Spleen (tissue), 11 donors: ENCODE measurements at regions not wholly inside any gene's neighbourhood (a gene's known extent, or its start where the extent isn't known, plus 50 kb on each side); places are given as distances from the start of the nearest gene placed in this dataset.

Source experiments
- DNase-seq: peaks from one replicate; pipeline ENCODE4 v3.0.0-alpha.2; 2020
- H3K27ac ChIP-seq, 8 donors: fragments of 200-600 bp; sonication (generic) in 7 of 8; 1 replicate in 4 of 8; 2 replicates in 4 of 8; pipeline versions ENCODE4 v1.5.0 to v1.8.0; 2016 to 2021; ENCODE audit warnings: inconsistent platforms in 4 of 8, mild to moderate bottlenecking in 4 of 8, moderate library complexity in 1 of 8
- H3K27me3 ChIP-seq, 7 donors: fragments of 200-600 bp; sonication (generic) in 6 of 7; replicated peaks in 1 of 7; 1 replicate in 4 of 7; 2 replicates in 3 of 7; pipeline versions ENCODE4 v1.5.0 to v1.8.0; 2016 to 2021; ENCODE audit warnings: inconsistent platforms in 3 of 7, mild to moderate bottlenecking in 1 of 7
- H3K36me3 ChIP-seq, 6 donors: fragments of 200-600 bp; sonication (generic) in 5 of 6; 1 replicate in 4 of 6; 2 replicates in 2 of 6; pipeline versions ENCODE4 v1.5.0 to v1.8.0; 2016 to 2021; ENCODE audit warnings: inconsistent platforms in 2 of 6
- H3K4me1 ChIP-seq, 6 donors: fragments of 200-600 bp; sonication (generic) in 5 of 6; 1 replicate in 3 of 6; 2 replicates in 3 of 6; pipeline versions ENCODE4 v1.5.0 to v1.8.0; 2016 to 2021; ENCODE audit warnings: inconsistent platforms in 3 of 6
- H3K4me3 ChIP-seq, 8 donors: fragments of 200-600 bp; sonication (generic) in 7 of 8; 1 replicate in 4 of 8; 2 replicates in 4 of 8; pipeline versions ENCODE4 v1.5.0 to v1.8.0; 2016 to 2021; ENCODE audit warnings: inconsistent platforms in 4 of 8, mild to moderate bottlenecking in 4 of 8, moderate library complexity in 2 of 8
- H3K9me3 ChIP-seq, 8 donors: fragments of 200-600 bp; sonication (generic) in 7 of 8; 1 replicate in 4 of 8; 2 replicates in 4 of 8; pipeline versions ENCODE4 v1.5.0 to v1.8.0; 2016 to 2021; ENCODE audit warnings: inconsistent platforms in 4 of 8
- CTCF ChIP-seq, 11 experiments: fragments of 200-600 bp in 7 of 11; fragments of 450-650 bp in 4 of 11; sonication (generic) in 4 of 11; IDR thresholded peaks in 8 of 11; conservative IDR thresholded peaks in 3 of 11; 1 replicate in 7 of 11; 2 replicates in 4 of 11; pipeline versions ENCODE4 v1.4.0 to v1.8.0; 2016 to 2021; ENCODE audit warnings: antibody characterized with exemption in 11 of 11, inconsistent platforms in 4 of 11, mild to moderate bottlenecking in 1 of 11
- POLR2A ChIP-seq, 3 donors: fragments of 450-650 bp; IDR thresholded peaks; one replicate each; pipeline ENCODE4 v1.5.1; 2017; ENCODE audit warnings: antibody characterized with exemption in 3 of 3, mild to moderate bottlenecking in 1 of 3
- POLR2AphosphoS5 ChIP-seq, 3 donors: sonication (generic); formaldehyde crosslinking; IDR thresholded peaks; one replicate each; pipeline ENCODE4 v1.5.1; 2017; ENCODE audit warnings: antibody characterized with exemption in 3 of 3
- WGBS, 5 donors: extraction: QIAGEN DNeasy Blood & Tissue Kit in 3 of 5; methylation state at CpG; one replicate each; pipeline versions ENCODE4 v1.1.5 to v1.1.7; 2013 to 2018; 5-methylcytosine and 5-hydroxymethylcytosine counted together
- intact Hi-C: fragments of 100-400 bp; cut with DNase I; formaldehyde crosslinking; loops from one replicate; pipeline ENCODE4 v1.15.0; 2023; ENCODE audit warnings: low total_unique reads
- donor health status: healthy with polysubstance abuse.
- donor health status: DM: no; HTN: no; CAD: no; lungs with moderate emphysema.
- donor health status: DM: no; HTN: no; CAD: no.
- donor health status: Bipolar disorder and iron deficiency.
- donor health status: healthy.
- donor health status: DM: no; HTN: no; CAD: no.
- donor health status: DM: yes; HTN: yes; CAD: no.

- H3K9me3 ChIP-seq, result no peaks in the 10 kb centered on the region
- H3K36me3 ChIP-seq, result no peaks in the 10 kb centered on the region
- H3K27ac ChIP-seq, result no peak overlapping the region
- intact Hi-C loops, result no loop called here
- no peak for TF ChIP-seq POLR2AphosphoS5 (IDR thresholded peaks at IDR 0.05)
- TF ChIP-seq CTCF (IDR thresholded peaks at IDR 0.05 in 8 of 11, conservative IDR thresholded peaks at IDR 0.05 in 3 of 11), result no peak
- no peak for TF ChIP-seq POLR2A (IDR thresholded peaks at IDR 0.05)
- no peak overlapping the region for H3K4me3 ChIP-seq
- no peaks in the 10 kb centered on the region for H3K27me3 ChIP-seq
- no peak for DNase-seq
- H3K4me1 ChIP-seq, result no peaks in the 10 kb centered on the region
Observed at GRCh38 chr4:171667906-171668305, 145.3 kb upstream of the GALNTL6 start.

- intact Hi-C loops, result no loop called here
- whole genome bisulfite sequencing, 5 donors, result 88 to 100% (median 90%) methylated on average over 3 to 6 of the region's 6 CpGs
Observed at GRCh38 chr4:171651071-171651470, 162.1 kb upstream of the GALNTL6 start.

GRCh38 chr4:171650543-171650942 is 162.7 kb upstream of the GALNTL6 start:
- Histone ChIP-seq H3K4me3 (no peak overlapping the region), H3K36me3 (no peaks in the 10 kb centered on the region), H3K27ac (no peak overlapping the region), H3K9me3 (peaks cover 0 to 21% (median 13%) of the 10 kb centered on the region in 8 donors), H3K27me3 (no peaks in the 10 kb centered on the region), H3K4me1 (no peaks in the 10 kb centered on the region)
- no peak for DNase-seq
- intact Hi-C loops, result no loop called here
- 44 to 79% (median 58%) methylated on average over 2 of the region's 2 CpGs for WGBS, 5 donors
- TF ChIP-seq CTCF (IDR thresholded peaks at IDR 0.05 in 8 of 11, conservative IDR thresholded peaks at IDR 0.05 in 3 of 11) (no peak), POLR2A (IDR thresholded peaks at IDR 0.05) (no peak), POLR2AphosphoS5 (IDR thresholded peaks at IDR 0.05) (no peak)

More at GRCh38 chr4:171651071-171651470, 162.1 kb upstream of the GALNTL6 start:
- Histone ChIP-seq H3K4me1 (no peaks in the 10 kb centered on the region), H3K4me3 (no peak overlapping the region), H3K36me3 (no peaks in the 10 kb centered on the region), H3K27me3 (no peaks in the 10 kb centered on the region), H3K27ac (no peak overlapping the region), H3K9me3 (peaks cover 0 to 21% (median 13%) of the 10 kb centered on the region in 8 donors)
- DNase-seq, result no peak
- no peak for TF ChIP-seq POLR2AphosphoS5 (IDR thresholded peaks at IDR 0.05)
- TF ChIP-seq POLR2A (IDR thresholded peaks at IDR 0.05), result no peak
- TF ChIP-seq CTCF (IDR thresholded peaks at IDR 0.05 in 8 of 11, conservative IDR thresholded peaks at IDR 0.05 in 3 of 11), result no peak

GRCh38 chr4:171648926-171649325 is 164.3 kb upstream of the GALNTL6 start:
- TF ChIP-seq POLR2AphosphoS5 (IDR thresholded peaks at IDR 0.05) (no peak), CTCF (IDR thresholded peaks at IDR 0.05 in 8 of 11, conservative IDR thresholded peaks at IDR 0.05 in 3 of 11) (no peak), POLR2A (IDR thresholded peaks at IDR 0.05) (no peak)
- Histone ChIP-seq H3K27ac (no peak overlapping the region), H3K36me3 (no peaks in the 10 kb centered on the region), H3K4me3 (no peak overlapping the region), H3K4me1 (peaks cover 0 to 10% (median 0%) of the 10 kb centered on the region in 6 donors), H3K27me3 (no peaks in the 10 kb centered on the region), H3K9me3 (peaks cover 0 to 21% (median 13%) of the 10 kb centered on the region in 8 donors)
- 85 to 92% (median 90%) methylated on average over 5 of the region's 5 CpGs for WGBS, 5 donors
- intact Hi-C loops, result no loop called here
- no peak for DNase-seq
